Activated CD4-positive, alpha-beta T cell treated with anti-CD3 and anti-CD28 coated beads, Interleukin-2, amount 10 ng/mL, durations not matched to agents 24 days and 14 days (primary cell): ENCODE measurements at regions not wholly inside any gene's neighbourhood (a gene's known extent, or its start where the extent isn't known, plus 50 kb on each side); places are given as distances from the start of the nearest gene placed in this dataset.
"Not testable (repeated sequence)": the region's sequence is repeated elsewhere in the genome, so short reads cannot be mapped to it uniquely, and the experiment has no call there.

Experiments
- DNase-seq: peaks from one replicate; pipeline ENCODE4 v3.0.0; 2022
- H3K27ac Mint-ChIP-seq: one replicate; pipeline ENCODE4 v1.8.0; 2022; ENCODE audit warnings: mild to moderate bottlenecking, mixed read lengths
- H3K27me3 Mint-ChIP-seq: one replicate; pipeline ENCODE4 v1.8.0; 2022; ENCODE audit warnings: mixed read lengths
- H3K36me3 Mint-ChIP-seq: one replicate; pipeline ENCODE4 v1.8.0; 2022; ENCODE audit warnings: low read depth, mild to moderate bottlenecking, mixed read lengths
- H3K4me1 Mint-ChIP-seq: one replicate; pipeline ENCODE4 v1.8.0; 2021; ENCODE audit warnings: mixed read lengths
- H3K4me3 Mint-ChIP-seq: one replicate; pipeline ENCODE4 v1.8.0; 2022; ENCODE audit warnings: mild to moderate bottlenecking, moderate library complexity, mixed read lengths
- H3K9me3 Mint-ChIP-seq: one replicate; pipeline ENCODE4 v1.8.0; 2021; ENCODE audit warnings: mixed read lengths
- intact Hi-C: fragments of 100-400 bp; cut with micrococcal nuclease; formaldehyde crosslinking; loops from one replicate; pipeline ENCODE4 v1.15.1; 2023

- no peaks in the 10 kb centered on the region for H3K4me1 Mint-ChIP-seq
- no peak overlapping the region for H3K4me3 Mint-ChIP-seq
- no peak overlapping the region for H3K27ac Mint-ChIP-seq
- DNase-seq, result no peak
- no peaks in the 10 kb centered on the region for H3K9me3 Mint-ChIP-seq
- H3K36me3 Mint-ChIP-seq, result no peaks in the 10 kb centered on the region
- H3K27me3 Mint-ChIP-seq, result no peaks in the 10 kb centered on the region
- intact Hi-C loops, result no loop called here
Measured at GRCh38 chr2:225814554-225814953, 415.0 kb downstream of the NYAP2 start.

- no peaks in the 10 kb centered on the region for H3K4me1 Mint-ChIP-seq
- intact Hi-C loops, result no loop called here
- DNase-seq, result no peak
- H3K27ac Mint-ChIP-seq, result no peak overlapping the region
- no peak overlapping the region for H3K4me3 Mint-ChIP-seq
- no peaks in the 10 kb centered on the region for H3K9me3 Mint-ChIP-seq
- H3K36me3 Mint-ChIP-seq, result no peaks in the 10 kb centered on the region
- no peaks in the 10 kb centered on the region for H3K27me3 Mint-ChIP-seq
Measured at GRCh38 chr2:225806105-225806504, 406.6 kb downstream of the NYAP2 start.

- H3K9me3 Mint-ChIP-seq, H3K4me3 Mint-ChIP-seq, H3K4me1 Mint-ChIP-seq, intact Hi-C loops, H3K27me3 Mint-ChIP-seq, DNase-seq, H3K36me3 Mint-ChIP-seq, H3K27ac Mint-ChIP-seq: not testable (repeated sequence)
Measured at GRCh38 chr2:225802076-225802475, 402.6 kb downstream of the NYAP2 start.

- Mint-ChIP-seq H3K9me3 (no peaks in the 10 kb centered on the region), H3K27me3 (no peaks in the 10 kb centered on the region), H3K4me1 (no peaks in the 10 kb centered on the region), H3K36me3 (no peaks in the 10 kb centered on the region), H3K27ac (no peak overlapping the region), H3K4me3 (no peak overlapping the region)
- no peak for DNase-seq
- intact Hi-C loops, result no loop called here
Measured at GRCh38 chr2:225797394-225797793, 397.9 kb downstream of the NYAP2 start.

GRCh38 chr2:225794652-225795400 is 395.3 kb downstream of the NYAP2 start:
- no peaks in the 10 kb centered on the region for H3K4me1 Mint-ChIP-seq
- no peaks in the 10 kb centered on the region for H3K36me3 Mint-ChIP-seq
- H3K27ac Mint-ChIP-seq, result no peak overlapping the region
- H3K4me3 Mint-ChIP-seq, result no peak overlapping the region
- no peaks in the 10 kb centered on the region for H3K27me3 Mint-ChIP-seq
- intact Hi-C loops, result no loop called here
- H3K9me3 Mint-ChIP-seq, result no peaks in the 10 kb centered on the region
- DNase-seq, result no peak

- Mint-ChIP-seq H3K36me3 (no peaks in the 10 kb centered on the region), H3K4me3 (no peak overlapping the region), H3K27ac (no peak overlapping the region), H3K27me3 (no peaks in the 10 kb centered on the region), H3K9me3 (no peaks in the 10 kb centered on the region), H3K4me1 (no peaks in the 10 kb centered on the region)
- intact Hi-C loops, result no loop called here
- no peak for DNase-seq
Measured at GRCh38 chr2:225793736-225794550, 394.4 kb downstream of the NYAP2 start.

GRCh38 chr2:225788571-225789094 is 389.1 kb downstream of the NYAP2 start:
- intact Hi-C loops, result no loop called here
- no peaks in the 10 kb centered on the region for H3K4me1 Mint-ChIP-seq
- no peaks in the 10 kb centered on the region for H3K9me3 Mint-ChIP-seq

GRCh38 chr2:225787497-225787896 is 388.0 kb downstream of the NYAP2 start:
- intact Hi-C loops, result no loop called here
- H3K4me3 Mint-ChIP-seq, result no peak overlapping the region
- no peaks in the 10 kb centered on the region for H3K4me1 Mint-ChIP-seq
- no peak overlapping the region for H3K27ac Mint-ChIP-seq
- H3K36me3 Mint-ChIP-seq, result no peaks in the 10 kb centered on the region
- H3K27me3 Mint-ChIP-seq, result no peaks in the 10 kb centered on the region
- no peak for DNase-seq
- no peaks in the 10 kb centered on the region for H3K9me3 Mint-ChIP-seq

More at GRCh38 chr2:225788571-225789094, 389.1 kb downstream of the NYAP2 start:
- no peaks in the 10 kb centered on the region for H3K27me3 Mint-ChIP-seq
- no peaks in the 10 kb centered on the region for H3K36me3 Mint-ChIP-seq
- H3K4me3 Mint-ChIP-seq, result no peak overlapping the region
- H3K27ac Mint-ChIP-seq, result no peak overlapping the region
- DNase-seq, result no peak

GRCh38 chr2:225781991-225782390 is 382.5 kb downstream of the NYAP2 start:
- H3K27me3 Mint-ChIP-seq, result no peaks in the 10 kb centered on the region
- H3K27ac Mint-ChIP-seq, result no peak overlapping the region
- DNase-seq, result no peak
- H3K4me3 Mint-ChIP-seq, result no peak overlapping the region
- H3K9me3 Mint-ChIP-seq, result no peaks in the 10 kb centered on the region
- intact Hi-C loops, result no loop called here
- no peaks in the 10 kb centered on the region for H3K36me3 Mint-ChIP-seq
- no peaks in the 10 kb centered on the region for H3K4me1 Mint-ChIP-seq

GRCh38 chr2:225781145-225781544 is 381.6 kb downstream of the NYAP2 start:
- Mint-ChIP-seq H3K9me3 (no peaks in the 10 kb centered on the region), H3K4me1 (no peaks in the 10 kb centered on the region), H3K36me3 (no peaks in the 10 kb centered on the region), H3K4me3 (no peak overlapping the region), H3K27me3 (no peaks in the 10 kb centered on the region), H3K27ac (no peak overlapping the region)
- intact Hi-C loops, result no loop called here
- no peak for DNase-seq

GRCh38 chr2:225779829-225780228 is 380.3 kb downstream of the NYAP2 start:
- Mint-ChIP-seq H3K36me3 (no peaks in the 10 kb centered on the region), H3K4me3 (no peak overlapping the region), H3K27ac (no peak overlapping the region), H3K27me3 (no peaks in the 10 kb centered on the region), H3K9me3 (no peaks in the 10 kb centered on the region), H3K4me1 (no peaks in the 10 kb centered on the region)
- no peak for DNase-seq
- intact Hi-C loops, result no loop called here

- H3K27me3 Mint-ChIP-seq, result no peaks in the 10 kb centered on the region
- no peak overlapping the region for H3K27ac Mint-ChIP-seq
- H3K4me3 Mint-ChIP-seq, result no peak overlapping the region
- no peaks in the 10 kb centered on the region for H3K9me3 Mint-ChIP-seq
- no peaks in the 10 kb centered on the region for H3K36me3 Mint-ChIP-seq
- no peaks in the 10 kb centered on the region for H3K4me1 Mint-ChIP-seq
- intact Hi-C loops, result no loop called here
- no peak for DNase-seq
Measured at GRCh38 chr2:225773148-225773547, 373.6 kb downstream of the NYAP2 start.

- intact Hi-C loops, result no loop called here
- Mint-ChIP-seq H3K27me3 (no peaks in the 10 kb centered on the region), H3K4me1 (no peaks in the 10 kb centered on the region), H3K9me3 (no peaks in the 10 kb centered on the region), H3K36me3 (no peaks in the 10 kb centered on the region), H3K27ac (no peak overlapping the region), H3K4me3 (no peak overlapping the region)
- DNase-seq, result no peak
Measured at GRCh38 chr2:225771701-225772100, 372.2 kb downstream of the NYAP2 start.

GRCh38 chr2:225768741-225769140 is 369.2 kb downstream of the NYAP2 start:
- Mint-ChIP-seq H3K36me3 (no peaks in the 10 kb centered on the region), H3K27me3 (no peaks in the 10 kb centered on the region), H3K4me3 (no peak overlapping the region), H3K9me3 (no peaks in the 10 kb centered on the region), H3K27ac (no peak overlapping the region), H3K4me1 (no peaks in the 10 kb centered on the region)
- DNase-seq, result no peak
- intact Hi-C loops, result no loop called here
